ENCODE measurements at regions not wholly inside any gene's neighbourhood (a gene's known extent, or its start where the extent isn't known, plus 50 kb on each side); places are given as distances from the start of the nearest gene placed in this dataset.

DNA sequence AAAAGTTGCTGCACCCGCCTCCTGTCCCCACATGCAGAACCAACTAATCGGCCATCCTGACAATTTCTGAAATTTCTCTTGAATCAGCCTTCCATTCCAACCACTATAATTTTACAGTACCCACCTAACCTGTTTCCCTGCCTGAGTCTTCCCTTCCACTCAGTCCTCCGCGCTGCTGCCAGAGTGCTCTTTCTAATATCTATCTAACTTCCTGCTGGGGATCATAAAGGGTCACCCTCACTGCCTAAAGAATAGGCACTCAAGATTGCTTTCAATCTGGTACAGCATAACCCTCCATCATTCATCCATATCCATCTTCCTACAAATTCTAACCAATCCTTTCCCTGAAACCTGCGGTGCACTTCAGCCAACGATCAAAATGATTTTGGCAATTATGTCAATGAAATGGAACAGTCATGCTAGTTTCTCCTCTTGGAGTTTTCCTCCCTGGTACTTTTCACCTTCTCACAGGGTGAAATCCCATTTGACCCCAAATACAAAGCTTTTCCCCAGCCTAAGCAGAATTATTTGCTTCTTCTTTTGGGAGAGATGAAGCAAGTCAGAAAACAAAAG lies 117.5 kb upstream of the BEND6 start:
- TF ChIP-seq, protein P1, sequence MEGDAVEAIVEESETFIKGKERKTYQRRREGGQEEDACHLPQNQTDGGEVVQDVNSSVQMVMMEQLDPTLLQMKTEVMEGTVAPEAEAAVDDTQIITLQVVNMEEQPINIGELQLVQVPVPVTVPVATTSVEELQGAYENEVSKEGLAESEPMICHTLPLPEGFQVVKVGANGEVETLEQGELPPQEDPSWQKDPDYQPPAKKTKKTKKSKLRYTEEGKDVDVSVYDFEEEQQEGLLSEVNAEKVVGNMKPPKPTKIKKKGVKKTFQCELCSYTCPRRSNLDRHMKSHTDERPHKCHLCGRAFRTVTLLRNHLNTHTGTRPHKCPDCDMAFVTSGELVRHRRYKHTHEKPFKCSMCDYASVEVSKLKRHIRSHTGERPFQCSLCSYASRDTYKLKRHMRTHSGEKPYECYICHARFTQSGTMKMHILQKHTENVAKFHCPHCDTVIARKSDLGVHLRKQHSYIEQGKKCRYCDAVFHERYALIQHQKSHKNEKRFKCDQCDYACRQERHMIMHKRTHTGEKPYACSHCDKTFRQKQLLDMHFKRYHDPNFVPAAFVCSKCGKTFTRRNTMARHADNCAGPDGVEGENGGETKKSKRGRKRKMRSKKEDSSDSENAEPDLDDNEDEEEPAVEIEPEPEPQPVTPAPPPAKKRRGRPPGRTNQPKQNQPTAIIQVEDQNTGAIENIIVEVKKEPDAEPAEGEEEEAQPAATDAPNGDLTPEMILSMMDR (conservative IDR thresholded peaks at IDR 0.05; ENCODE audit: low read depth, low read length): no peak
- no peak for TF ChIP-seq EZH2 (IDR thresholded peaks at IDR 0.05; ENCODE audit: borderline replicate concordance, low read depth, low read length, poor library complexity, severe bottlenecking)
